SH-SY5Y (cell line): ENCODE measurements at regions not wholly inside any gene's neighbourhood (a gene's known extent, or its start where the extent isn't known, plus 50 kb on each side); places are given as distances from the start of the nearest gene placed in this dataset.

ENCODE experiments used
- GATA2 ChIP-seq: IDR thresholded peaks from 2 replicates; pipeline ENCODE4 v1.6.1; 2011; ENCODE audit warnings: mild to moderate bottlenecking, low read depth, low read length
- GATA3 ChIP-seq: IDR thresholded peaks from 2 replicates; pipeline ENCODE4 v1.6.1; 2011; ENCODE audit warnings: low read depth, mild to moderate bottlenecking, low read length, moderate library complexity

GRCh38 chr4:147401221-147401620 lies 79.7 kb upstream of the EDNRA start:
- no peak for TF ChIP-seq GATA3
- TF ChIP-seq GATA2: no peak
